Hepatocyte (in vitro differentiated cells): ENCODE measurements at regions not wholly inside any gene's neighbourhood (a gene's known extent, or its start where the extent isn't known, plus 50 kb on each side); places are given as distances from the start of the nearest gene placed in this dataset.

Source experiments
- DNase-seq: peaks from one replicate; pipeline ENCODE4 v3.0.0-alpha.2; 2016; ENCODE audit warnings: low spot score
- H2AFZ ChIP-seq: fragments of 200-600 bp; sonication (generic); 2 replicates; pipeline ENCODE4 v1.6.0; 2016; ENCODE audit warnings: antibody characterized with exemption, mild to moderate bottlenecking
- H3K27ac ChIP-seq: fragments of 200-600 bp; sonication (generic); 2 replicates; pipeline ENCODE4 v1.5.1; 2016; ENCODE audit warnings: mild to moderate bottlenecking
- H3K27me3 ChIP-seq: fragments of 200-600 bp; sonication (generic); 2 replicates; pipeline ENCODE4 v1.6.1; 2016
- H3K36me3 ChIP-seq: fragments of 200-600 bp; sonication (generic); replicated peaks from 2 replicates; pipeline ENCODE4 v1.5.1; 2016; ENCODE audit warnings: low read depth; ENCODE audit not compliant: insufficient read depth
- H3K4me1 ChIP-seq: fragments of 200-600 bp; sonication (generic); 2 replicates; pipeline ENCODE4 v1.5.1; 2016; ENCODE audit warnings: mild to moderate bottlenecking, moderate library complexity; ENCODE audit not compliant: insufficient read depth
- H3K4me2 ChIP-seq: fragments of 200-600 bp; sonication (generic); 2 replicates; pipeline ENCODE4 v1.6.0; 2016
- H3K4me3 ChIP-seq: fragments of 200-600 bp; sonication (generic); 2 replicates; pipeline ENCODE4 v1.5.1; 2016; ENCODE audit warnings: mild to moderate bottlenecking
- H3K79me2 ChIP-seq: fragments of 200-600 bp; sonication (generic); 2 replicates; pipeline ENCODE4 v1.6.0; 2017; ENCODE audit warnings: mild to moderate bottlenecking
- H3K9me2 ChIP-seq: fragments of 200-600 bp; sonication (generic); replicated peaks from 2 replicates; pipeline ENCODE4 v1.6.0; 2017; ENCODE audit warnings: mild to moderate bottlenecking; ENCODE audit not compliant: insufficient read depth
- H3K9me3 ChIP-seq: fragments of 200-600 bp; sonication (generic); 2 replicates; pipeline ENCODE4 v1.5.1; 2016; ENCODE audit warnings: low read depth, mild to moderate bottlenecking
- H4K20me1 ChIP-seq: fragments of 200-600 bp; sonication (generic); 2 replicates; pipeline ENCODE4 v1.6.0; 2016; ENCODE audit warnings: mild to moderate bottlenecking; ENCODE audit not compliant: insufficient read depth, poor library complexity, severe bottlenecking
- EZH2 ChIP-seq: fragments of 200-600 bp; sonication (generic); IDR thresholded peaks from 2 replicates; pipeline ENCODE4 v1.6.1; 2016; ENCODE audit warnings: antibody characterized with exemption, mild to moderate bottlenecking, borderline replicate concordance
- EZH2phosphoT487 ChIP-seq: fragments of 200-600 bp; sonication (generic); IDR thresholded peaks from one replicate; pipeline ENCODE4 v1.6.1; 2018; ENCODE audit warnings: antibody characterized with exemption, mild to moderate bottlenecking, low read depth, moderate library complexity; ENCODE audit not compliant: unreplicated experiment, severe bottlenecking
- WGBS: methylation state at CpG from one replicate; pipeline ENCODE4 v1.1.6; 2016; ENCODE audit warnings: low lambda C conversion rate; ENCODE audit errors: missing lambda C conversion rate; 5-methylcytosine and 5-hydroxymethylcytosine counted together
- TF ChIP-seq, protein P1 (sequence below): fragments of 200-600 bp; sonication (generic); IDR thresholded peaks from 2 replicates; pipeline ENCODE4 v1.5.1; 2016; ENCODE audit warnings: antibody characterized with exemption, mild to moderate bottlenecking; ENCODE audit not compliant: poor library complexity

DNA sequence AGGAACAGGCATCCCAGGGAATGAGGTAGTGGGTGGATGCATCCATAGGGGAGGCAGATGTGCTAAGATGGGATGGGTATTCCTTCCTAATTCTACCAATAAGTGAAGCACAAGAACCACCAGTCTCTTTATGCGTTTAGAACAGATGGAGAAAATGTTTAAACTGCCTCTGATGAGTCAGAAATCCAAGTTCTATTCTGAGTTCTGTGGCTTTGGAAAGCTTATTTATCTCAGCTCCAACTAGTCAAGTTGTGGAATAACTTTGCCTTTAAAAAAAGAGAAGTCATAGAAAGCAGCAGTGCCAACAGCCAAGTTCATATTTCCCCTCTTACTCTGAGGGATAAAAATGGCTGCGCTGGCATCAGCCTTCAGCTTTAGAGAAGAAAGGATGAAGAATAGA lies 761.7 kb downstream of the IGSF11 start:
- H3K79me2 ChIP-seq, result no peaks in the 10 kb centered on the region
- H3K4me2 ChIP-seq, result no peak overlapping the region
- H2AFZ ChIP-seq, result no peak overlapping the region
- TF ChIP-seq EZH2, result no peak
- TF ChIP-seq, protein P1, sequence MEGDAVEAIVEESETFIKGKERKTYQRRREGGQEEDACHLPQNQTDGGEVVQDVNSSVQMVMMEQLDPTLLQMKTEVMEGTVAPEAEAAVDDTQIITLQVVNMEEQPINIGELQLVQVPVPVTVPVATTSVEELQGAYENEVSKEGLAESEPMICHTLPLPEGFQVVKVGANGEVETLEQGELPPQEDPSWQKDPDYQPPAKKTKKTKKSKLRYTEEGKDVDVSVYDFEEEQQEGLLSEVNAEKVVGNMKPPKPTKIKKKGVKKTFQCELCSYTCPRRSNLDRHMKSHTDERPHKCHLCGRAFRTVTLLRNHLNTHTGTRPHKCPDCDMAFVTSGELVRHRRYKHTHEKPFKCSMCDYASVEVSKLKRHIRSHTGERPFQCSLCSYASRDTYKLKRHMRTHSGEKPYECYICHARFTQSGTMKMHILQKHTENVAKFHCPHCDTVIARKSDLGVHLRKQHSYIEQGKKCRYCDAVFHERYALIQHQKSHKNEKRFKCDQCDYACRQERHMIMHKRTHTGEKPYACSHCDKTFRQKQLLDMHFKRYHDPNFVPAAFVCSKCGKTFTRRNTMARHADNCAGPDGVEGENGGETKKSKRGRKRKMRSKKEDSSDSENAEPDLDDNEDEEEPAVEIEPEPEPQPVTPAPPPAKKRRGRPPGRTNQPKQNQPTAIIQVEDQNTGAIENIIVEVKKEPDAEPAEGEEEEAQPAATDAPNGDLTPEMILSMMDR, result no peak
- no peak for TF ChIP-seq EZH2phosphoT487
- H3K36me3 ChIP-seq, result no peaks in the 10 kb centered on the region
- H3K27ac ChIP-seq, result no peak overlapping the region
- no peaks in the 10 kb centered on the region for H4K20me1 ChIP-seq
- no peak overlapping the region for H3K4me3 ChIP-seq
- H3K4me1 ChIP-seq, result no peaks in the 10 kb centered on the region
- no peaks in the 10 kb centered on the region for H3K9me2 ChIP-seq
- no peaks in the 10 kb centered on the region for H3K27me3 ChIP-seq
- DNase-seq, result no peak
- 93% methylated on average over 2 of the region's 2 CpGs for WGBS
- no peaks in the 10 kb centered on the region for H3K9me3 ChIP-seq

DNA sequence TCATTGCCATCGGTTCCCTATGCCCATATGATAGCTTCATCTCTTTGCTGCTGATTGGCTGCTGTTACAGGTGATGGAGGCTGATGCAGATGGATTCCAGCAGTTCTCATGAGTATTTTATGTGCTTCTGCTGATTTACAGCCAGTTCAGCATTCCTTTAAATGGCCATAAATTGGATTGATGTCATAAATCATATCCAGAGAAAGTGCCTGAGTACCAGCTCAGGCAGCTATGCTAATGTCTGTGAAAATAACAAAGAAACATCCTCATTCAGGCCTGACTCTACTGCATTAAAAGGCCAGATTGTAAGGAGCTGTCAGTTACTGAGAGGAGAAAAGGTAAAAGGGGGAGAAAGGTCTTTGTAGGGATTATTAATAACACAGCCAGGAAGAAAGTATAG lies 756.8 kb downstream of the IGSF11 start:
- Histone ChIP-seq H3K4me2 (no peak overlapping the region), H3K27me3 (no peaks in the 10 kb centered on the region), H3K79me2 (no peaks in the 10 kb centered on the region), H3K9me3 (no peaks in the 10 kb centered on the region), H3K4me3 (no peak overlapping the region), H3K4me1 (no peaks in the 10 kb centered on the region), H3K36me3 (no peaks in the 10 kb centered on the region), H2AFZ (no peak overlapping the region), H4K20me1 (no peaks in the 10 kb centered on the region), H3K27ac (no peak overlapping the region), H3K9me2 (no peaks in the 10 kb centered on the region)
- no peak for TF ChIP-seq EZH2
- TF ChIP-seq, protein P1, result no peak
- no peak for TF ChIP-seq EZH2phosphoT487
- DNase-seq, result no peak
- 96% methylated on average over 1 of the region's 1 CpG for WGBS

DNA sequence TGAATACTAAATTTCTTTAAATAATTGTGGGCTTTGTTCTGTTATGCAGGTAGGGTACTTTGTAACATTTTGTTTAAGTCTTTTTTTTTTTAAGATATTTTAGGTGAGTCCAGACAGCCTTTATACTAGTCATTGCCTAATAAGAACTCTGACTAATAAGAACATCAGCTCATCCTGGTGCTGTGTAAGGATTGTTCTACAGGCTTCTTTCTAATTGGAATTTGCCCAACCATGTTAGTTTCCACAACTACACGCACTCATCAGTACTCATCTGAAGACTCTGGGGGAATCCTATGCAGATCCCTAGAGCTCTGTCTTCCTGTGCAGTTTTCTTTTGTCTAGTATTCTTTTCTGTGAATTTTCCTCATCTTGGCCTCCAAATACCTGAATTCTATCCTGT lies 741.8 kb downstream of the IGSF11 start:
- DNase-seq, result no peak
- Histone ChIP-seq H3K4me3 (no peak overlapping the region), H4K20me1 (no peaks in the 10 kb centered on the region), H3K4me2 (no peak overlapping the region), H3K27me3 (no peaks in the 10 kb centered on the region), H3K9me3 (no peaks in the 10 kb centered on the region), H3K4me1 (no peaks in the 10 kb centered on the region), H3K27ac (no peak overlapping the region), H3K9me2 (no peaks in the 10 kb centered on the region), H3K79me2 (no peaks in the 10 kb centered on the region), H3K36me3 (no peaks in the 10 kb centered on the region), H2AFZ (no peak overlapping the region)
- no peak for TF ChIP-seq EZH2
- TF ChIP-seq, protein P1, result no peak
- no peak for TF ChIP-seq EZH2phosphoT487
- WGBS, result 100% methylated on average over 1 of the region's 1 CpG

DNA sequence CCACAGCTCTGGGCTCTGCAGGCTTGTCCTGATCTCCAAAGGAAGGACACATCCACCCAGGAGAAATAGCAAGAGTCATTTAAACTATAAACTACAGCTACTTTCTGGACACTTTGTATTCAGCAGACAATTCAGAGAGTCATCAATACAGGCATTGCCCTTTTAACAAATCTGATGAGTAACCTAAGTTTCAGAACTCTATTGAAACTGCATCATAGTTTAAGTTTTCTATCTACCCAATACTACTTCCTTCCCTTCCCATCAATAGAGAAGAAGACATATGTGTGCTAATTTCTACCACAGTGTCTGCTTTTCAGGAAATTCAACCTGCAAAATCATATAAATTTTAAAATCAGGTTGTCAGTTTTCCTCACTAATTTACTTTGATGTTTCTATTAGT lies 736.5 kb downstream of the IGSF11 start:
- no peaks in the 10 kb centered on the region for H3K79me2 ChIP-seq
- H2AFZ ChIP-seq, result no peak overlapping the region
- no peak overlapping the region for H3K4me2 ChIP-seq
- TF ChIP-seq EZH2phosphoT487 (no peak), EZH2 (no peak)
- TF ChIP-seq, protein P1, result no peak
- no peaks in the 10 kb centered on the region for H3K4me1 ChIP-seq
- H3K9me2 ChIP-seq, result no peaks in the 10 kb centered on the region
- no peaks in the 10 kb centered on the region for H3K9me3 ChIP-seq
- no peaks in the 10 kb centered on the region for H3K36me3 ChIP-seq
- H3K27me3 ChIP-seq, result no peaks in the 10 kb centered on the region
- no peak for DNase-seq
- no peak overlapping the region for H3K4me3 ChIP-seq
- H4K20me1 ChIP-seq, result no peaks in the 10 kb centered on the region
- H3K27ac ChIP-seq, result no peak overlapping the region
